Hindlimb muscle (tissue), 1 donor: ENCODE measurements at regions not wholly inside any gene's neighbourhood (a gene's known extent, or its start where the extent isn't known, plus 50 kb on each side); places are given as distances from the start of the nearest gene placed in this dataset.
"Not testable (repeated sequence)": the region's sequence is repeated elsewhere in the genome, so short reads cannot be mapped to it uniquely, and the experiment has no call there.

Experiments used
- DNase-seq: peaks from one replicate; pipeline ENCODE4 v3.0.0-alpha.2; 2013

GRCh38 chr4:127249066-127249766, 383.5 kb upstream of the INTU start:
- no peak for DNase-seq

GRCh38 chr4:127249767-127250108, 383.0 kb upstream of the INTU start:
- no peak for DNase-seq

GRCh38 chr4:127250577-127250976, 382.2 kb upstream of the INTU start:
- DNase-seq = no peak

- DNase-seq = no peak
Observed at GRCh38 chr4:127251423-127251822, 381.3 kb upstream of the INTU start.

GRCh38 chr4:127256500-127256899, 376.3 kb upstream of the INTU start:
- DNase-seq = no peak

- no peak for DNase-seq
Observed at GRCh38 chr4:127261476-127261875, 371.3 kb upstream of the INTU start.

- no peak for DNase-seq
Observed at GRCh38 chr4:127268367-127268766, 364.4 kb upstream of the INTU start.

GRCh38 chr4:127277023-127277422, 355.7 kb upstream of the INTU start:
- not testable (repeated sequence) for DNase-seq

- no peak for DNase-seq
Observed at GRCh38 chr4:127284236-127284635, 348.5 kb upstream of the INTU start.

GRCh38 chr4:127291316-127291715, 341.4 kb upstream of the INTU start:
- no peak for DNase-seq

GRCh38 chr4:127293496-127293895, 339.3 kb upstream of the INTU start:
- DNase-seq = no peak

- peak; percentile 5 for DNase-seq
Observed at GRCh38 chr4:127304356-127304755, 328.4 kb upstream of the INTU start.

- DNase-seq = no peak
Observed at GRCh38 chr4:127307996-127308395, 324.8 kb upstream of the INTU start.

- DNase-seq = no peak
Observed at GRCh38 chr4:127309369-127310102, 323.2 kb upstream of the INTU start.

GRCh38 chr4:127311371-127311770, 321.4 kb upstream of the INTU start:
- DNase-seq = no peak

- DNase-seq = no peak
Observed at GRCh38 chr4:127311924-127312323, 320.8 kb upstream of the INTU start.

- no peak for DNase-seq
Observed at GRCh38 chr4:127313767-127314166, 319.0 kb upstream of the INTU start.

GRCh38 chr4:127327491-127327890, 305.3 kb upstream of the INTU start:
- DNase-seq = no peak

- peak; percentile 22 for DNase-seq
Observed at GRCh38 chr4:127335073-127335620, 297.6 kb upstream of the INTU start.

GRCh38 chr4:127335732-127336131, 297.0 kb upstream of the INTU start:
- DNase-seq = no peak

GRCh38 chr4:127343123-127343522, 289.6 kb upstream of the INTU start:
- not testable (repeated sequence) for DNase-seq

GRCh38 chr4:127344071-127344470, 288.7 kb upstream of the INTU start:
- no peak for DNase-seq

GRCh38 chr4:127347936-127348335, 284.8 kb upstream of the INTU start:
- DNase-seq = peak; percentile 53
